ENCODE measurements at regions not wholly inside any gene's neighbourhood (a gene's known extent, or its start where the extent isn't known, plus 50 kb on each side); places are given as distances from the start of the nearest gene placed in this dataset.

DNA sequence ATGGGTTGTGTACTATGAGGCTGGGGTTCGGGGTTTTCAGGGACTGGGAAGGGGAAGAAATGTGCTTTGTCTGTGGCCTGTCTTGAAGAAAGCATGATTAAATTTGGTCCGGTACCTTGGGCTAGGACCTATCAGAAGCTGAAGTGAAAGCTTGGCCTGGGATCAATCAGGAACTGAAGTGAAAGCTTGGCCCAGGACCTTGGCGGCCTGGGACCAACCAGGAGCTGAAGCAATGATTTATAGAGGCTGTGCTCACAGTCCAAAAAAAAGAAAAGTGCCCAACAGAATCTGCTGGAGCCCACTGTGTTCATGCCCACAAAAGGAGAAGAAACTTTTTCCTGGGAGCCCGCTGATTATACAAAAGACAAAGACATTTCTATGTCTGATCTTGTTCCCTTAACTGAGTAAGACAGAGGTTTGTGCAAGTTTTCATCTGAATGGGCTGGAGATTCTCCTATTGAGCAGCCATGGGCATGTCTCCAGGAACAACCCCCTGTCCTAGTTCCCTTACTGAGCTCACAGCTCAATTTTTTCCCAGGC is 1427.9 kb downstream of the FAM133A start (continued):
- TF ChIP-seq CHD7 (IDR thresholded peaks at IDR 0.05; ENCODE audit: insufficient replicate concordance, low read length), result no peak
- TF ChIP-seq RXRA (IDR thresholded peaks at IDR 0.05; ENCODE audit: insufficient read depth, low read depth, low read length), result no peak
- no peak for TF ChIP-seq POU5F1 (IDR thresholded peaks at IDR 0.05; ENCODE audit: low read depth, low read length)
- TF ChIP-seq, protein P1, sequence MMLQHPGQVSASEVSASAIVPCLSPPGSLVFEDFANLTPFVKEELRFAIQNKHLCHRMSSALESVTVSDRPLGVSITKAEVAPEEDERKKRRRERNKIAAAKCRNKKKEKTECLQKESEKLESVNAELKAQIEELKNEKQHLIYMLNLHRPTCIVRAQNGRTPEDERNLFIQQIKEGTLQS (IDR thresholded peaks at IDR 0.05; ENCODE audit: insufficient read depth, low read depth, low read length), result no peak
- TF ChIP-seq TBP (IDR thresholded peaks at IDR 0.05; ENCODE audit: low read depth, low read length), result no peak
- no peak for TF ChIP-seq SIRT6 (IDR thresholded peaks at IDR 0.05; ENCODE audit: low read length)
- no peak for TF ChIP-seq ZNF274 (IDR thresholded peaks at IDR 0.05; ENCODE audit: borderline replicate concordance, extremely low read depth, low read length)

Measured in H1 (cell line).